ENCODE measurements at regions not wholly inside any gene's neighbourhood (a gene's known extent, or its start where the extent isn't known, plus 50 kb on each side); places are given as distances from the start of the nearest gene placed in this dataset.

GRCh38 chr2:209097168-209097567, 326.7 kb upstream of the MAP2 start:
- DNase-seq (ENCODE audit: extremely low read depth, insufficient read length), result no peak
- Histone ChIP-seq H3K27me3 (replicated peaks; ENCODE audit: control insufficient read depth, insufficient read depth, low read length) (no peaks in the 10 kb centered on the region), H3K36me3 (ENCODE audit: control insufficient read depth, insufficient read depth, low read length) (no peaks in the 10 kb centered on the region), H3K4me3 (replicated peaks; ENCODE audit: low read depth, low read length) (no peak overlapping the region)
- TF ChIP-seq, protein P1, sequence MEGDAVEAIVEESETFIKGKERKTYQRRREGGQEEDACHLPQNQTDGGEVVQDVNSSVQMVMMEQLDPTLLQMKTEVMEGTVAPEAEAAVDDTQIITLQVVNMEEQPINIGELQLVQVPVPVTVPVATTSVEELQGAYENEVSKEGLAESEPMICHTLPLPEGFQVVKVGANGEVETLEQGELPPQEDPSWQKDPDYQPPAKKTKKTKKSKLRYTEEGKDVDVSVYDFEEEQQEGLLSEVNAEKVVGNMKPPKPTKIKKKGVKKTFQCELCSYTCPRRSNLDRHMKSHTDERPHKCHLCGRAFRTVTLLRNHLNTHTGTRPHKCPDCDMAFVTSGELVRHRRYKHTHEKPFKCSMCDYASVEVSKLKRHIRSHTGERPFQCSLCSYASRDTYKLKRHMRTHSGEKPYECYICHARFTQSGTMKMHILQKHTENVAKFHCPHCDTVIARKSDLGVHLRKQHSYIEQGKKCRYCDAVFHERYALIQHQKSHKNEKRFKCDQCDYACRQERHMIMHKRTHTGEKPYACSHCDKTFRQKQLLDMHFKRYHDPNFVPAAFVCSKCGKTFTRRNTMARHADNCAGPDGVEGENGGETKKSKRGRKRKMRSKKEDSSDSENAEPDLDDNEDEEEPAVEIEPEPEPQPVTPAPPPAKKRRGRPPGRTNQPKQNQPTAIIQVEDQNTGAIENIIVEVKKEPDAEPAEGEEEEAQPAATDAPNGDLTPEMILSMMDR (IDR thresholded peaks at IDR 0.05; ENCODE audit: insufficient read depth, low read length, poor library complexity, severe bottlenecking), result no peak

DNA sequence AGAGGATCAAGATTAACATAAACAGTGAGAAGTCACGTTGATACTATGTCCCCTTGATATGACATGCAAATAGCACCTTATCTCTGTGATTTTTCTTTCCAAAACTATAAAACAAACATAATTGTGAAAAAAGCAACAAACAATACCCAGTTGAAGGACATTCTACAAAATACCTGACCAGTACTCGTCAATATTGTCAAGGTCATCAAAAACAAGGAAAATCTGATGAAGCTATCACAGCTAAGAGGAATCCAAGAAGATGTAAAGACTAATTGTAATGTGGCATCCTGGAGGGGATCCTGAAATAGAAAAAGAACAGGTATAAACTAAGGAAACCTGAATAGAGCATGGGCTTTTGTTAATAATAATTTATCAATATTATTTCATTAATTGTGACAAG, 321.5 kb upstream of the MAP2 start:
- Histone ChIP-seq H3K36me3 (ENCODE audit: control insufficient read depth, insufficient read depth, low read length) (no peaks in the 10 kb centered on the region), H3K4me3 (replicated peaks; ENCODE audit: low read depth, low read length) (no peak overlapping the region), H3K27me3 (replicated peaks; ENCODE audit: control insufficient read depth, insufficient read depth, low read length) (no peaks in the 10 kb centered on the region)
- no peak for DNase-seq (ENCODE audit: extremely low read depth, insufficient read length)
- TF ChIP-seq, protein P1 (IDR thresholded peaks at IDR 0.05; ENCODE audit: insufficient read depth, low read length, poor library complexity, severe bottlenecking), result no peak

GRCh38 chr2:209113026-209113425, 310.8 kb upstream of the MAP2 start:
- TF ChIP-seq, protein P1 (IDR thresholded peaks at IDR 0.05; ENCODE audit: insufficient read depth, low read length, poor library complexity, severe bottlenecking), result no peak
- Histone ChIP-seq H3K36me3 (ENCODE audit: control insufficient read depth, insufficient read depth, low read length) (no peaks in the 10 kb centered on the region), H3K27me3 (replicated peaks; ENCODE audit: control insufficient read depth, insufficient read depth, low read length) (no peaks in the 10 kb centered on the region), H3K4me3 (replicated peaks; ENCODE audit: low read depth, low read length) (no peak overlapping the region)
- no peak for DNase-seq (ENCODE audit: extremely low read depth, insufficient read length)

DNA sequence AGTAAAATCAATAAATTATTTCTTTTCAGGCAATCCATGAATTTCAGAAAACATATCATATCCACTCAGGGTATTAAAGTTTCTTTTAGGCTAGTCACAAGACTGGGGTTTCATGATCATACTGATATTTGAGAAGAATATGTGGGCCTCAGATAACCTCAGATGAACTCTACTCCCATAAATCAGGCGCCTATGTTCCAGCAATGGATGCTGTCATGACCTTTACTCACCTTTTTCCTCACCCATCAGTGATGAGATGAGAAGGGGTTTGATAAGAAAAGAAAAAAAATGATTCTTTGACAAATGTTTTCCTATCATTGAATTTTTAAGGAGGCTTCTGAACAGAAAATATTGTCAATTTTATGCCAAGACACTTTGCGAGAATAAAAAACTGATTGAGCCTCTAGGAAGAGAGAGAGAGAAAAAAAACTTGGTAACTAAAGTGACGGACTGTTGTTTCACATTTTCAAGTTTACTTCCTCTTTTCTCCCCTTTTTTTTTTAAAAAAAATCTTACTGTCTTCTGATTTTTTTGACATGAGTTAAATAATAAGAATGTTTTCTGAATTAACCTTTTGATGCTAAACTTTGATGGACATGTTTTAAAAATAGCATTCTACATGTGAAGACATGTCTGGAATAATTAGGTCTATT, 309.1 kb upstream of the MAP2 start:
- Histone ChIP-seq H3K36me3 (ENCODE audit: control insufficient read depth, insufficient read depth, low read length) (no peaks in the 10 kb centered on the region), H3K27me3 (replicated peaks; ENCODE audit: control insufficient read depth, insufficient read depth, low read length) (no peaks in the 10 kb centered on the region), H3K4me3 (replicated peaks; ENCODE audit: low read depth, low read length) (no peak overlapping the region)
- TF ChIP-seq, protein P1 (IDR thresholded peaks at IDR 0.05; ENCODE audit: insufficient read depth, low read length, poor library complexity, severe bottlenecking), result no peak
- no peak for DNase-seq (ENCODE audit: extremely low read depth, insufficient read length)

DNA sequence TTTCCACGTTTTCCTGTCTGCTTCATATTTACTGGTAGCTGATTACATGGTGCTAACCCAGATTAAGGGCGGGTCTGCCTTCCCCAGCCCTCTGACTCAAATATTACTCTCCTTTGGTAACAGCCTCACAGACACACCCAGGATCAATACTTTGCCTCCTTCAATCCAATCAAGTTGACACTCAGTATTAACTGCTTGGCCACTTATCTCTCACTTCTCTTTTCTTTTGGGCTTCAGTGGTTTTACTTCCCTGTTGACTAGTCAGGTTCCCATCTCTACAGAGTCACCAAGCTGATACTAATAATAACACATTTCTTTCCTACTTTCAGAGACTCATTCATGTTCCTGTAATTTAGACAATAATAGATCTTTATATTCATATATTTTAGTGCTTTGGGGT, 302.2 kb upstream of the MAP2 start:
- TF ChIP-seq, protein P1 (IDR thresholded peaks at IDR 0.05; ENCODE audit: insufficient read depth, low read length, poor library complexity, severe bottlenecking), result no peak
- Histone ChIP-seq H3K36me3 (ENCODE audit: control insufficient read depth, insufficient read depth, low read length) (no peaks in the 10 kb centered on the region), H3K27me3 (replicated peaks; ENCODE audit: control insufficient read depth, insufficient read depth, low read length) (no peaks in the 10 kb centered on the region), H3K4me3 (replicated peaks; ENCODE audit: low read depth, low read length) (no peak overlapping the region)
- DNase-seq (ENCODE audit: extremely low read depth, insufficient read length), result no peak

GRCh38 chr2:209125291-209125690, 298.6 kb upstream of the MAP2 start:
- no peak overlapping the region for H3K4me3 ChIP-seq (replicated peaks; ENCODE audit: low read depth, low read length)
- TF ChIP-seq, protein P1 (IDR thresholded peaks at IDR 0.05; ENCODE audit: insufficient read depth, low read length, poor library complexity, severe bottlenecking), result no peak
- no peak for DNase-seq (ENCODE audit: extremely low read depth, insufficient read length)
- no peaks in the 10 kb centered on the region for H3K27me3 ChIP-seq (replicated peaks; ENCODE audit: control insufficient read depth, insufficient read depth, low read length)
- H3K36me3 ChIP-seq (ENCODE audit: control insufficient read depth, insufficient read depth, low read length), result no peaks in the 10 kb centered on the region
